GM23248 (cell line): ENCODE measurements at regions not wholly inside any gene's neighbourhood (a gene's known extent, or its start where the extent isn't known, plus 50 kb on each side); places are given as distances from the start of the nearest gene placed in this dataset.

ENCODE experiments used
- DNase-seq: peaks from one replicate; pipeline ENCODE4 v3.0.0-alpha.2; 2015
- H2AFZ ChIP-seq: fragments of 200-600 bp; sonication (generic); 2 replicates; pipeline ENCODE4 v1.6.1; 2016; ENCODE audit warnings: antibody characterized with exemption
- H3F3A ChIP-seq: fragments of 200-600 bp; sonication (generic); 2 replicates; pipeline ENCODE4 v1.6.1; 2016; ENCODE audit warnings: mild to moderate bottlenecking, antibody characterized with exemption, mixed run types; ENCODE audit not compliant: insufficient read depth
- H3K27ac ChIP-seq: fragments of 200-600 bp; sonication (generic); 2 replicates; pipeline ENCODE4 v1.5.1; 2016; ENCODE audit warnings: mild to moderate bottlenecking
- H3K27me3 ChIP-seq: fragments of 200-600 bp; sonication (generic); replicated peaks from 2 replicates; pipeline ENCODE4 v1.6.1; 2016; ENCODE audit warnings: mild to moderate bottlenecking; ENCODE audit not compliant: insufficient read depth
- H3K36me3 ChIP-seq: fragments of 200-600 bp; sonication (generic); 2 replicates; pipeline ENCODE4 v1.6.1; 2016; ENCODE audit warnings: low read depth, mild to moderate bottlenecking
- H3K4me1 ChIP-seq: fragments of 200-600 bp; sonication (generic); 2 replicates; pipeline ENCODE4 v1.6.1; 2016; ENCODE audit warnings: mild to moderate bottlenecking; ENCODE audit not compliant: insufficient read depth
- H3K4me2 ChIP-seq: fragments of 200-600 bp; sonication (generic); one replicate; pipeline ENCODE4 v1.6.1; 2016; ENCODE audit warnings: mild to moderate bottlenecking; ENCODE audit not compliant: unreplicated experiment
- H3K4me3 ChIP-seq: fragments of 200-600 bp; sonication (generic); 2 replicates; pipeline ENCODE4 v1.5.1; 2016; ENCODE audit warnings: mild to moderate bottlenecking
- H3K79me2 ChIP-seq: fragments of 200-600 bp; sonication (generic); 2 replicates; pipeline ENCODE4 v1.6.1; 2016; ENCODE audit warnings: mild to moderate bottlenecking; ENCODE audit not compliant: insufficient read depth
- H3K9ac ChIP-seq: fragments of 200-600 bp; sonication (generic); 2 replicates; pipeline ENCODE4 v1.6.1; 2016; ENCODE audit warnings: mild to moderate bottlenecking
- H3K9me2 ChIP-seq: fragments of 200-600 bp; sonication (generic); 2 replicates; pipeline ENCODE4 v1.6.1; 2016; ENCODE audit warnings: mixed run types, mild to moderate bottlenecking, moderate library complexity; ENCODE audit not compliant: insufficient read depth
- H3K9me3 ChIP-seq: fragments of 200-600 bp; sonication (generic); one replicate; pipeline ENCODE4 v1.6.1; 2017; ENCODE audit warnings: low read depth
- H4K20me1 ChIP-seq: fragments of 200-600 bp; sonication (generic); 2 replicates; pipeline ENCODE4 v1.6.0; 2016; ENCODE audit not compliant: insufficient read depth
- EZH2 ChIP-seq: fragments of 200-600 bp; sonication (generic); IDR thresholded peaks from 2 replicates; pipeline ENCODE4 v1.6.1; 2018; ENCODE audit warnings: antibody characterized with exemption, mild to moderate bottlenecking; ENCODE audit not compliant: insufficient read depth, poor library complexity, severe bottlenecking
- EZH2phosphoT487 ChIP-seq: fragments of 200-600 bp; sonication (generic); IDR thresholded peaks from 2 replicates; pipeline ENCODE4 v1.6.1; 2018; ENCODE audit warnings: antibody characterized with exemption, moderate library complexity, mild to moderate bottlenecking, low read depth; ENCODE audit not compliant: insufficient read depth
- WGBS, 2 experiments: methylation state at CpG; one replicate each; pipeline ENCODE4 v1.1.6; 2015 to 2017; ENCODE audit warnings: low lambda C conversion rate in 2 of 2, low coverage in 1 of 2; ENCODE audit errors: missing lambda C conversion rate in 2 of 2; 5-methylcytosine and 5-hydroxymethylcytosine counted together
- in situ Hi-C: fragments of 300-500 bp; cut with MboI; formaldehyde crosslinking; loops from 2 replicates; pipeline ENCODE4 v1.15.0; 2020

- H3K36me3 ChIP-seq, result no peaks in the 10 kb centered on the region
- WGBS, 2 experiments, result 20 to 27% methylated on average over 3 of the region's 3 CpGs
- H3F3A ChIP-seq, result no peaks in the 10 kb centered on the region
- H3K9me3 ChIP-seq, result no peaks in the 10 kb centered on the region
- H3K27ac ChIP-seq, result no peak overlapping the region
- H3K79me2 ChIP-seq, result no peaks in the 10 kb centered on the region
- no peak overlapping the region for H3K4me3 ChIP-seq
- no peaks in the 10 kb centered on the region for H3K4me1 ChIP-seq
- H2AFZ ChIP-seq, result no peak overlapping the region
- no peaks in the 10 kb centered on the region for H3K9me2 ChIP-seq
- DNase-seq, result no peak
- no peak overlapping the region for H3K9ac ChIP-seq
- no peaks in the 10 kb centered on the region for H3K27me3 ChIP-seq
- no peak overlapping the region for H3K4me2 ChIP-seq
- TF ChIP-seq EZH2phosphoT487, result no peak
- no peak for TF ChIP-seq EZH2
- no peaks in the 10 kb centered on the region for H4K20me1 ChIP-seq
- in situ Hi-C loops, result no loop called here
These were observed 72.1 kb downstream of the MAGEC1 start for GRCh38 chrX:141975839-141976238.

GRCh38 chrX:141969706-141970105 is 66.0 kb downstream of the MAGEC1 start:
- no peak overlapping the region for H3K27ac ChIP-seq
- no peaks in the 10 kb centered on the region for H3K9me2 ChIP-seq
- no peaks in the 10 kb centered on the region for H3K27me3 ChIP-seq
- H3K79me2 ChIP-seq, result no peaks in the 10 kb centered on the region
- H3K36me3 ChIP-seq, result no peaks in the 10 kb centered on the region
- no peaks in the 10 kb centered on the region for H3F3A ChIP-seq
- no peak overlapping the region for H3K4me3 ChIP-seq
- no peaks in the 10 kb centered on the region for H4K20me1 ChIP-seq
- no peak overlapping the region for H3K9ac ChIP-seq
- H2AFZ ChIP-seq, result no peak overlapping the region
- in situ Hi-C loops, result no loop called here
- H3K9me3 ChIP-seq, result no peaks in the 10 kb centered on the region
- H3K4me2 ChIP-seq, result no peak overlapping the region
- H3K4me1 ChIP-seq, result no peaks in the 10 kb centered on the region
- no peak for DNase-seq
- TF ChIP-seq EZH2, result no peak
- no peak for TF ChIP-seq EZH2phosphoT487

GRCh38 chrX:141960578-141960977 is 56.9 kb downstream of the MAGEC1 start:
- WGBS, 2 experiments, result 30 to 46% methylated on average over 3 to 4 of the region's 4 CpGs
- no peaks in the 10 kb centered on the region for H3K4me1 ChIP-seq
- H3K9me3 ChIP-seq, result no peaks in the 10 kb centered on the region
- no peak overlapping the region for H3K27ac ChIP-seq
- H3K4me3 ChIP-seq, result no peak overlapping the region
- H3K9ac ChIP-seq, result no peak overlapping the region
- no peak for TF ChIP-seq EZH2phosphoT487
- TF ChIP-seq EZH2, result no peak
- H3K36me3 ChIP-seq, result no peaks in the 10 kb centered on the region
- H3K27me3 ChIP-seq, result no peaks in the 10 kb centered on the region
- H3F3A ChIP-seq, result no peaks in the 10 kb centered on the region
- no peaks in the 10 kb centered on the region for H3K79me2 ChIP-seq
- no peaks in the 10 kb centered on the region for H4K20me1 ChIP-seq
- H2AFZ ChIP-seq, result no peak overlapping the region
- no peak for DNase-seq
- in situ Hi-C loops, result no loop called here
- H3K9me2 ChIP-seq, result no peaks in the 10 kb centered on the region
- no peak overlapping the region for H3K4me2 ChIP-seq
